ENCODE measurements at regions not wholly inside any gene's neighbourhood (a gene's known extent, or its start where the extent isn't known, plus 50 kb on each side); places are given as distances from the start of the nearest gene placed in this dataset.
"Not testable (repeated sequence)": the region's sequence is repeated elsewhere in the genome, so short reads cannot be mapped to it uniquely, and the experiment has no call there.

DNA sequence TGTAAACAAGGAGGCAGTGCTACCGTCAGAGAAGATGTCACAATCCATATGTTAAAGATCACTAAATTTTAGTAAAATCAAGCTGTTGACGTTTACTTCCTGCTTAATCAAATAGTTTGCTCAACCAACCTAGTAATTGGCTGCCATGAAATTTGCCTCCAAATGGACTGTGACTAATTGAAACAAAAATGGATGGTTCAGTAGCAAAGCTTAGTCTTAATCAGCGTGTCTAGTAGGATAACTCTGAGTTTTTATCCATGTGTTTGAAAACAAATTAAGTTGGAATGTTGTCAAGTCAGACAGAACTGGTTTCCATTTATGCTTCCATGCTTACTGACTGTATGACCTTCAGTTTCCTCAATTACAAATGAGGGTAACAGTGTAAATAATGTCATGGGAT, 1456.7 kb upstream of the CELF2 start:
- intact Hi-C loops (cut with DNase I, micrococcal nuclease): no loop called here
- Histone ChIP-seq H3K4me3 (no peak overlapping the region), H3K4me1 (ENCODE audit: low read depth) (no peaks in the 10 kb centered on the region), H3K9me3 (no peaks in the 10 kb centered on the region), H3K36me3 (ENCODE audit: low read depth) (no peaks in the 10 kb centered on the region)
- DNase-seq (no peak), ATAC-seq (no peak)
- TF ChIP-seq, protein P1, sequence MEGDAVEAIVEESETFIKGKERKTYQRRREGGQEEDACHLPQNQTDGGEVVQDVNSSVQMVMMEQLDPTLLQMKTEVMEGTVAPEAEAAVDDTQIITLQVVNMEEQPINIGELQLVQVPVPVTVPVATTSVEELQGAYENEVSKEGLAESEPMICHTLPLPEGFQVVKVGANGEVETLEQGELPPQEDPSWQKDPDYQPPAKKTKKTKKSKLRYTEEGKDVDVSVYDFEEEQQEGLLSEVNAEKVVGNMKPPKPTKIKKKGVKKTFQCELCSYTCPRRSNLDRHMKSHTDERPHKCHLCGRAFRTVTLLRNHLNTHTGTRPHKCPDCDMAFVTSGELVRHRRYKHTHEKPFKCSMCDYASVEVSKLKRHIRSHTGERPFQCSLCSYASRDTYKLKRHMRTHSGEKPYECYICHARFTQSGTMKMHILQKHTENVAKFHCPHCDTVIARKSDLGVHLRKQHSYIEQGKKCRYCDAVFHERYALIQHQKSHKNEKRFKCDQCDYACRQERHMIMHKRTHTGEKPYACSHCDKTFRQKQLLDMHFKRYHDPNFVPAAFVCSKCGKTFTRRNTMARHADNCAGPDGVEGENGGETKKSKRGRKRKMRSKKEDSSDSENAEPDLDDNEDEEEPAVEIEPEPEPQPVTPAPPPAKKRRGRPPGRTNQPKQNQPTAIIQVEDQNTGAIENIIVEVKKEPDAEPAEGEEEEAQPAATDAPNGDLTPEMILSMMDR (IDR thresholded peaks at IDR 0.05): no peak

DNA sequence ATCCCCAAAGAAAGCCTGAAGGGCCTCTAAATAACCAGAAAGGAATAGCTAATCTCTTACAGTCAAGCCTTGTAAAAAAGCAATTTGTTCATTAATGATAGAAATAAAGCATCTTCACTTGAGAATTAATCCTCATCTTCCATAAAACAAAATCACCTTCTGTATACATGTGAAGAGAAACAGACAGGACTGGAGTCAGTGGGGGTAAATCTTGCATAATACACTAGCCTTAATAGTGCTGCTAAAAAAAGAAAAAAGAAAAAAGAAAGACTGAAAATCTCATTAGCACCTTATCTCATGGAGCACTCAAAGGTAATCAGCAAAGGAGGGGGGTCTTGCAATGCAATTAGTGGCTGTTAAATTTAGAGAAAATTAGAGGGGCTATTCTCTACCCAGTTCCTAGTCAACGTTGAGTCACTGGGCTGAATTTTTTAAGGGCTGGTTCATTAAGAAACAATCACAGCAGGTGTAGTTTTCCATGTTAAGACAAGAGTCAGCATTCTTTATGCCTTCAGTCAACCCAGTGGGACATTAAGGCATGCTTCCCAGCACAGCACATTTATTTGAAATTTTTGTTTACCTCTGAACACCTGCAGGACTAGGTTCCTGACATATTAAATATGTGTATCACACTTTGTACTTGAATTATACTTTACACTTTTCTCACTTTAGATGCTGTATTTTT, 1455.7 kb upstream of the CELF2 start:
- Histone ChIP-seq H3K4me3 (no peak overlapping the region), H3K36me3 (ENCODE audit: low read depth) (no peaks in the 10 kb centered on the region), H3K4me1 (ENCODE audit: low read depth) (no peaks in the 10 kb centered on the region), H3K9me3 (no peaks in the 10 kb centered on the region)
- TF ChIP-seq, protein P1 (IDR thresholded peaks at IDR 0.05): no peak
- DNase-seq (no peak), ATAC-seq (no peak)
- intact Hi-C loops (cut with DNase I, micrococcal nuclease): no loop called here

DNA sequence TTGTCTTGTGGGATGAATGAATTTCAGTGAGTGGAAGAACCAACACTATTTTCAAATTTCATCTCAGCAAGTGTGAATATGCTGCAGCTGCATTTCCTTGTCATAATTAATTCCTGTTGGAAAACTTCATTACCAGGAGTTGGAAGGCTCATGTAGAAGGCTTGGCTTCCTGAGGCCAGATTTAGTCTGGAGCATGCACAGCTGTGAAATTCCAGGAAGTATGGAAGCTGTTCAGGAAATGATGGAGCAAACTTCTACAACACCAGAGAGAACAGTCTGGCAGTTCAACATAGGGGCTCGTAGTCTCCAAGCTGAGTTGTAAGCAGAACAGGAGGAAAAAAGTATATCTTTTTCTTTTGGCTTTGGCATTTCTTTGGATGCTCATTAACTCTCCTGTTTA, 1439.9 kb upstream of the CELF2 start:
- no peak for ATAC-seq
- TF ChIP-seq, protein P1 (IDR thresholded peaks at IDR 0.05): no peak
- no peaks in the 10 kb centered on the region for H3K36me3 ChIP-seq (ENCODE audit: low read depth)
- no peaks in the 10 kb centered on the region for H3K4me1 ChIP-seq (ENCODE audit: low read depth)
- no peaks in the 10 kb centered on the region for H3K9me3 ChIP-seq
- H3K4me3 ChIP-seq: no peak overlapping the region
- DNase-seq: no peak
- intact Hi-C loops (cut with DNase I, micrococcal nuclease): no loop called here

DNA sequence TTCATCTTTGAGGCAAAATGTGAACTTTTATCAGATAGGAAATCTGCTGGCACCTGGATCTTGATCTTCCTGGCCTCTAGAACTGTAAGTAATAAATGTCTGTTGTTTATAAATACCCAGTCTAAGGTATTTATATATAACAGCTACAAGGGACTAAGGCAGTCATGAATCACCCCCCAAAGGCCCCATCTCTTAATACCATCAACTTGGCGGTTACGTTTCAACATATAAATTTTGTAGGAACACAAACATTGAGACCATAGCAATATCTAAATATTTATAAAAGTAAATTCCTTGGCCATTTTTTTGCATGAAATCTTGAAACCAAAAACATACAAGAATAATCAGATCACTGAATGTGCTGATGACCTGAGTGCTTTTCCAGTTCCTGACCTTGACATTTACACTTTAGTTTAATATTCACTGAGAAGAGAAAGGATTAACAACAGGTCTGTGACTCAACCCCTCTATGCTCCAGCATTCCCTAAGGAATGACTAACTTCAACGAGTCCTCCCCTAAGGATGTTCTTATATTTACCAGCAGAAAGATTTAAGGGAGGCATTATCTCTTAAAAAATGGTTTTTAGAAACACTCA, 1438.5 kb upstream of the CELF2 start:
- Histone ChIP-seq H3K36me3 (ENCODE audit: low read depth) (no peaks in the 10 kb centered on the region), H3K4me3 (no peak overlapping the region), H3K9me3 (no peaks in the 10 kb centered on the region), H3K4me1 (ENCODE audit: low read depth) (no peaks in the 10 kb centered on the region)
- TF ChIP-seq, protein P1 (IDR thresholded peaks at IDR 0.05): no peak
- no peak for DNase-seq
- ATAC-seq: no peak
- intact Hi-C loops (cut with DNase I, micrococcal nuclease): no loop called here

DNA sequence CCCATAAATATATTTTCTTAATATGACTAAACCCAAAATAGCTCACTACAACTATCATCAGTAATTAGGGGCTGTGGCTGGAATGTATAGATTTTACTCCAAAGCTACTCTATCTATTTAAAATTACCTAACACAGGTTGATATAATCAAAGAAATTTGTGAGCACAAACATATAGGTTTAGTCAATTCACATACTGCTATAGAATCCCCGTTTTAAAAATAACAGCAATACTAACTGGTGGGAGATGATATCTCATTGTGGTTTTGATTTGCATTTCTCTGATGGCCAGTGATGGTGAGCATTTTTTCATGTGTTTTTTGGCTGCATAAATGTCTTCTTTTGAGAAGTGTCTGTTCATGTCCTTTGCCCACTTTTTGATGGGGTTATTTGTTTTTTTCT, 1434.9 kb upstream of the CELF2 start:
- ATAC-seq; intact Hi-C loops (cut with DNase I, micrococcal nuclease); H3K4me1 ChIP-seq (ENCODE audit: low read depth); H3K4me3 ChIP-seq; H3K9me3 ChIP-seq; H3K36me3 ChIP-seq (ENCODE audit: low read depth); DNase-seq: not testable (repeated sequence)

DNA sequence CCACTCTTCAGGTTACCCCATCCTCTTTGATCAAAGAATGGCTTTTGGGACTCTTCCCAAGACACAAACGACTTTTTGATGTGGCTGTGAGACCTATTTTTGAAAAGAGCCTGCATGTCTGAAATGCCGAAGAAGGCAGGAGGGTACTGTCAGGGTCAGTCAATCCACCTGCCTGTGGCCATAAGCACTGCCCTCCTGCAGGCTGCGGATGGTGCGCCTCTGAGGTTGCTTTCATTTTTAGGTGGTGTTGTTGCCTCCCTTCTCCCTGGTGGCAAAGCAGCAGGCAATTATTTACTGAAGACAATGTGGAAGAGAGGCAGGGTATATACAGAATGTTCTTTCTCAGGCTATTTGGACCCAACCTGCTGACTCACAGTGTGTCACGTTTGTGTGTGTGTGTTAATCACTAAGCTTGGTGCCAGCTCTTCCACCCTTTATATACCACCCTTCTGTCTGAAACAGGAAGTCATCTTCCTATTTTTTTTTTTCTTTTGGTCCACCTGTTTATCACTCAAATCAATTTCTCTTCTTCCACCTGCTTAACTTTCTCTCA, 1421.2 kb upstream of the CELF2 start:
- no peaks in the 10 kb centered on the region for H3K36me3 ChIP-seq (ENCODE audit: low read depth)
- intact Hi-C loops (cut with DNase I, micrococcal nuclease): no loop called here
- H3K9me3 ChIP-seq: no peaks in the 10 kb centered on the region
- H3K4me1 ChIP-seq (ENCODE audit: low read depth): no peaks in the 10 kb centered on the region
- DNase-seq: no peak
- H3K4me3 ChIP-seq: no peak overlapping the region
- TF ChIP-seq, protein P1 (IDR thresholded peaks at IDR 0.05): no peak
- no peak for ATAC-seq

Data from mucosa of descending colon (tissue), 3 donors.